Heart left ventricle (tissue), 16 donors: ENCODE measurements at regions not wholly inside any gene's neighbourhood (a gene's known extent, or its start where the extent isn't known, plus 50 kb on each side); places are given as distances from the start of the nearest gene placed in this dataset.

Source experiments
- ATAC-seq, 4 donors: fragments of 200-7000 bp; cut with Tn5 transposase; one replicate each; pipeline ENCODE4 v1.9.1; 2020 to 2022; ENCODE audit warnings: moderate library complexity in 4 of 4, mild to moderate bottlenecking in 3 of 4, moderate number of reproducible peaks in 1 of 4
- DNase-seq, 5 donors: peaks; one replicate each; pipeline ENCODE4 v3.0.0-alpha.2; 2020
- H3K27ac ChIP-seq, 12 donors: fragments of 200-600 bp; sonication (generic) in 4 of 12; one replicate each; pipeline versions ENCODE4 v1.5.0 to v1.8.0; 2016 to 2022; ENCODE audit warnings: mild to moderate bottlenecking in 2 of 12
- H3K27me3 ChIP-seq, 9 donors: fragments of 200-600 bp; sonication (generic) in 2 of 9; one replicate each; pipeline versions ENCODE4 v1.5.1 to v1.8.0; 2016 to 2022; ENCODE audit warnings: mild to moderate bottlenecking in 3 of 9
- H3K36me3 ChIP-seq, 9 donors: fragments of 200-600 bp; sonication (generic) in 2 of 9; one replicate each; pipeline versions ENCODE4 v1.5.0 to v1.8.0; 2018 to 2022; ENCODE audit warnings: mild to moderate bottlenecking in 2 of 9
- H3K4me1 ChIP-seq, 12 donors: fragments of 200-600 bp; sonication (generic) in 4 of 12; one replicate each; pipeline versions ENCODE4 v1.5.0 to v1.8.0; 2016 to 2022; ENCODE audit warnings: mild to moderate bottlenecking in 3 of 12
- H3K4me3 ChIP-seq, 12 donors: fragments of 200-600 bp; sonication (generic) in 4 of 12; one replicate each; pipeline versions ENCODE4 v1.5.0 to v1.8.0; 2017 to 2022; ENCODE audit warnings: mild to moderate bottlenecking in 9 of 12, moderate library complexity in 4 of 12
- H3K9me3 ChIP-seq, 12 donors: fragments of 200-600 bp; sonication (generic) in 4 of 12; one replicate each; pipeline versions ENCODE4 v1.5.0 to v1.8.0; 2016 to 2022; ENCODE audit warnings: mild to moderate bottlenecking in 1 of 12
- CTCF ChIP-seq, 12 donors: fragments of 200-600 bp; sonication (generic) in 4 of 12; IDR thresholded peaks; one replicate each; pipeline versions ENCODE4 v1.5.0 to v1.8.0; 2018 to 2022; ENCODE audit warnings: antibody characterized with exemption in 12 of 12, mild to moderate bottlenecking in 5 of 12
- POLR2A ChIP-seq, 2 donors: fragments of 450-650 bp; IDR thresholded peaks; one replicate each; pipeline ENCODE4 v1.6.1; 2017; ENCODE audit warnings: antibody characterized with exemption in 2 of 2, mild to moderate bottlenecking in 2 of 2, moderate library complexity in 2 of 2
- WGBS, 4 donors: extraction: QIAGEN DNeasy Blood & Tissue Kit in 2 of 4; methylation state at CpG; one replicate each; pipeline versions ENCODE4 v1.1.5 to v1.1.7; 2013 to 2018; 5-methylcytosine and 5-hydroxymethylcytosine counted together
- intact Hi-C, 10 donors: fragments of 100-400 bp; cut with DNase I; formaldehyde crosslinking; loops; one replicate each; pipeline versions ENCODE4 v1.11.1 to v1.14.2; 2022
- donor health status: ischemic (EF 13 %, LVEDD 7.1; RV severe dilation, severe dysfunction).
- donor health status: healthy with polysubstance abuse.
- donor health status: DM: no; HTN: yes; CAD: no.
- donor health status: DM: no; HTN: no; CAD: no.
- donor health status: ischemic (EF 25% LVEDD 6.9; RV normal size, moderate dysfunction).
- donor health status: ischemic (EF 25% LVEDD 5.7; RV mildly dilated, moderate dysfunction).
- donor health status: healthy.
- donor health status: DM: yes; HTN: yes; CAD: no.
- donor health status: ischemic (EF 35%, LVEDD 5.7; RV mildly dilated, moderate dysfunction).
- donor health status: nonischemic (EF 11% LVEDD 7.7; RV severe dilation, severe dysfunction).
- donor health status: DM: yes; HTN: yes; CAD: no.
- donor health status: PGD.
- donor health status: ischemic (EF 29% LVEDD 5.4; RV normal size, mild dysfunction).
- donor health status: nonischemic (EF 23%, LVEDD 6.1; RV moderate dilation, normal function).

GRCh38 chr17:5837055-5837491, 233.1 kb upstream of the WSCD1 start:
- H3K36me3 ChIP-seq: no peaks in the 10 kb centered on the region
- intact Hi-C loops: no loop called here
- H3K9me3 ChIP-seq: no peaks in the 10 kb centered on the region
- no peak for DNase-seq
- TF ChIP-seq POLR2A (IDR thresholded peaks at IDR 0.05) (no peak), CTCF (IDR thresholded peaks at IDR 0.05) (no peak)
- H3K4me3 ChIP-seq: no peak overlapping the region
- no peak overlapping the region for H3K27ac ChIP-seq
- 84 to 92% (median 87%) methylated on average over 4 of the region's 4 CpGs for WGBS, 4 donors
- no peaks in the 10 kb centered on the region for H3K4me1 ChIP-seq
- no peak for ATAC-seq
- no peaks in the 10 kb centered on the region for H3K27me3 ChIP-seq

- Histone ChIP-seq H3K36me3 (no peaks in the 10 kb centered on the region), H3K27me3 (no peaks in the 10 kb centered on the region), H3K4me3 (no peak overlapping the region), H3K9me3 (no peaks in the 10 kb centered on the region), H3K27ac (no peak overlapping the region), H3K4me1 (no peaks in the 10 kb centered on the region)
- intact Hi-C loops: no loop called here
- WGBS, 4 donors: 75 to 81% (median 77%) methylated on average over 12 of the region's 12 CpGs
- ATAC-seq: no peak
- no peak for DNase-seq
- TF ChIP-seq POLR2A (IDR thresholded peaks at IDR 0.05): no peak
- TF ChIP-seq CTCF (IDR thresholded peaks at IDR 0.05): no peak
Measured at GRCh38 chr17:5838661-5839300, 231.4 kb upstream of the WSCD1 start.

GRCh38 chr17:5840811-5841446, 229.2 kb upstream of the WSCD1 start:
- intact Hi-C loops: no loop called here
- Histone ChIP-seq H3K4me1 (no peaks in the 10 kb centered on the region), H3K27ac (no peak overlapping the region), H3K36me3 (no peaks in the 10 kb centered on the region), H3K9me3 (no peaks in the 10 kb centered on the region), H3K4me3 (no peak overlapping the region), H3K27me3 (no peaks in the 10 kb centered on the region)
- no peak for TF ChIP-seq CTCF (IDR thresholded peaks at IDR 0.05)
- TF ChIP-seq POLR2A (IDR thresholded peaks at IDR 0.05): no peak
- no peak for DNase-seq
- 81 to 84% (median 83%) methylated on average over 13 of the region's 13 CpGs for WGBS, 4 donors
- ATAC-seq: no peak

GRCh38 chr17:5841862-5842261, 228.3 kb upstream of the WSCD1 start:
- DNase-seq (no peak), ATAC-seq (no peak)
- Histone ChIP-seq H3K4me1 (no peaks in the 10 kb centered on the region), H3K9me3 (no peaks in the 10 kb centered on the region), H3K27ac (no peak overlapping the region), H3K4me3 (no peak overlapping the region), H3K36me3 (no peaks in the 10 kb centered on the region), H3K27me3 (peaks cover 0 to 9% (median 0%) of the 10 kb centered on the region in 9 donors)
- no peak for TF ChIP-seq POLR2A (IDR thresholded peaks at IDR 0.05)
- no peak for TF ChIP-seq CTCF (IDR thresholded peaks at IDR 0.05)
- WGBS, 4 donors: 88 to 92% (median 90%) methylated on average over 11 of the region's 11 CpGs
- intact Hi-C loops: no loop called here
